ENCODE measurements at regions not wholly inside any gene's neighbourhood (a gene's known extent, or its start where the extent isn't known, plus 50 kb on each side); places are given as distances from the start of the nearest gene placed in this dataset.

- no peak overlapping the region for H2AFZ ChIP-seq (ENCODE audit: low read length)
- DNase-seq (ENCODE audit: low spot score), result no peak
- H3K36me3 ChIP-seq (ENCODE audit: insufficient read depth, low read length), result no peaks in the 10 kb centered on the region
- no peaks in the 10 kb centered on the region for H3K4me1 ChIP-seq (ENCODE audit: insufficient read depth, low read length, poor library complexity, severe bottlenecking)
- H3K27ac ChIP-seq (ENCODE audit: low read depth, low read length, poor library complexity, severe bottlenecking), result no peak overlapping the region
- no peaks in the 10 kb centered on the region for H4K20me1 ChIP-seq (ENCODE audit: insufficient read depth, low read length)
- no peaks in the 10 kb centered on the region for H3K9me3 ChIP-seq (ENCODE audit: low read length)
- H3K4me3 ChIP-seq (ENCODE audit: low read depth, low read length, poor library complexity, severe bottlenecking), result no peak overlapping the region
- TF ChIP-seq EZH2phosphoT487 (IDR thresholded peaks at IDR 0.05; ENCODE audit: borderline replicate concordance, low read depth, low read length) (no peak), CTCF (conservative IDR thresholded peaks at IDR 0.05; ENCODE audit: low read length) (no peak)
- H3K9me2 ChIP-seq (ENCODE audit: insufficient read depth, low read length), result no peaks in the 10 kb centered on the region
- CTCF ChIA-PET (ENCODE audit: unreplicated experiment), result no interaction called here
- BruUV-seq (replicated peaks), result no TSS peak
- POLR2A ChIA-PET, result no interaction called here
- no peaks in the 10 kb centered on the region for H3K79me2 ChIP-seq (ENCODE audit: insufficient read depth, low read depth, low read length)
- intact Hi-C loops (cut with micrococcal nuclease; ENCODE audit: unreplicated experiment), result no loop called here
- no peak overlapping the region for H3K4me2 ChIP-seq (ENCODE audit: low read length)
These were observed 945.5 kb upstream of the SLC10A2 start for GRCh38 chr13:104011505-104012241.

GRCh38 chr13:104008541-104009435 lies 942.6 kb upstream of the SLC10A2 start:
- no peaks in the 10 kb centered on the region for H3K4me1 ChIP-seq (ENCODE audit: insufficient read depth, low read length, poor library complexity, severe bottlenecking)
- no peak overlapping the region for H3K4me2 ChIP-seq (ENCODE audit: low read length)
- DNase-seq (ENCODE audit: low spot score), result no peak
- no peaks in the 10 kb centered on the region for H3K36me3 ChIP-seq (ENCODE audit: insufficient read depth, low read length)
- H3K9me2 ChIP-seq (ENCODE audit: insufficient read depth, low read length), result no peaks in the 10 kb centered on the region
- H3K27ac ChIP-seq (ENCODE audit: low read depth, low read length, poor library complexity, severe bottlenecking), result no peak overlapping the region
- CTCF ChIA-PET (ENCODE audit: unreplicated experiment), result no interaction called here
- no TSS peak for BruUV-seq (replicated peaks)
- no peaks in the 10 kb centered on the region for H4K20me1 ChIP-seq (ENCODE audit: insufficient read depth, low read length)
- no peak overlapping the region for H3K4me3 ChIP-seq (ENCODE audit: low read depth, low read length, poor library complexity, severe bottlenecking)
- POLR2A ChIA-PET, result interaction anchor here (0.5 to 0.8 kb wide), 2 partner anchors 69 to 490 kb away, joined by 3 read pairs; no protein-coding TSS in a partner anchor
- intact Hi-C loops (cut with micrococcal nuclease; ENCODE audit: unreplicated experiment), result no loop called here
- H3K9me3 ChIP-seq (ENCODE audit: low read length), result no peaks in the 10 kb centered on the region
- H3K79me2 ChIP-seq (ENCODE audit: insufficient read depth, low read depth, low read length), result no peaks in the 10 kb centered on the region
- H2AFZ ChIP-seq (ENCODE audit: low read length), result no peak overlapping the region
- no peak for TF ChIP-seq EZH2phosphoT487 (IDR thresholded peaks at IDR 0.05; ENCODE audit: borderline replicate concordance, low read depth, low read length)
- no peak for TF ChIP-seq CTCF (conservative IDR thresholded peaks at IDR 0.05; ENCODE audit: low read length)

Measured in OCI-LY7 (cell line).